B cell (primary cell): ENCODE measurements at regions not wholly inside any gene's neighbourhood (a gene's known extent, or its start where the extent isn't known, plus 50 kb on each side); places are given as distances from the start of the nearest gene placed in this dataset.

Experiments
- ATAC-seq: fragments of 200-7000 bp; cut with Tn5 transposase; one replicate; pipeline ENCODE4 v1.10.0; 2021; ENCODE audit warnings: low read depth, mild to moderate bottlenecking, moderate number of reproducible peaks, moderate library complexity
- CTCF ChIA-PET: fragments of 350-600 bp; sonication (Branson Sonifier 250); formaldehyde crosslinking; loops from one replicate; lab custom pipeline; 2021; ENCODE audit warnings: antibody characterized with exemption, inconsistent platforms; lab: Charles Lee
- POLR2A ChIA-PET: fragments of 350-600 bp; sonication (Branson Sonifier 250); formaldehyde crosslinking; loops from one replicate; lab custom pipeline; 2021; ENCODE audit warnings: antibody characterized with exemption; lab: Charles Lee
- DNase-seq: peaks from one replicate; pipeline ENCODE4 v3.0.0; 2013
- H2AFZ ChIP-seq: 2 replicates; pipeline ENCODE4 v1.6.1; 2012; ENCODE audit warnings: mild to moderate bottlenecking, low read depth, low read length; ENCODE audit not compliant: insufficient read depth, poor library complexity, severe bottlenecking
- H3K27ac ChIP-seq, 2 donors: 1 replicate in 1 of 2; 2 replicates in 1 of 2; pipeline ENCODE4 v1.5.1; 2012 to 2013; ENCODE audit warnings: low read length in 2 of 2, mild to moderate bottlenecking in 2 of 2, moderate library complexity in 1 of 2
- H3K27me3 ChIP-seq, 4 experiments: fragments of 200-600 bp in 1 of 4; sonication (generic) in 1 of 4; replicated peaks in 1 of 4; 1 replicate in 2 of 4; 2 replicates in 2 of 4; pipeline versions ENCODE4 v1.6.1 to v1.7.0; 2013 to 2016; ENCODE audit warnings: low read length in 3 of 4, mild to moderate bottlenecking in 2 of 4, mixed read lengths in 1 of 4, moderate library complexity in 1 of 4; ENCODE audit not compliant: insufficient read depth in 4 of 4, control insufficient read depth in 3 of 4; ENCODE audit errors: control extremely low read depth in 1 of 4
- H3K36me3 ChIP-seq, 2 experiments: replicated peaks in 1 of 2; 1 replicate in 1 of 2; 2 replicates in 1 of 2; pipeline versions ENCODE4 v1.6.1 to v1.7.1; 2013; ENCODE audit warnings: low read length in 1 of 2; ENCODE audit not compliant: insufficient read depth in 2 of 2, control insufficient read depth in 1 of 2; ENCODE audit errors: control extremely low read depth in 1 of 2, extremely low read depth in 1 of 2
- H3K4me1 ChIP-seq, 2 donors: fragments of 200-600 bp in 1 of 2; sonication (generic) in 1 of 2; 1 replicate in 1 of 2; 2 replicates in 1 of 2; pipeline versions ENCODE4 v1.5.1 to v1.6.1; 2013 to 2017; ENCODE audit warnings: low read length in 2 of 2; ENCODE audit not compliant: control insufficient read depth in 2 of 2, insufficient read depth in 2 of 2
- H3K4me2 ChIP-seq: replicated peaks from 2 replicates; pipeline ENCODE3; 2012; ENCODE audit warnings: mild to moderate bottlenecking, low read depth, low read length; ENCODE audit not compliant: poor library complexity, severe bottlenecking
- H3K4me3 ChIP-seq, 5 experiments: fragments of 200-600 bp in 1 of 5; sonication (generic) in 1 of 5; 1 replicate in 3 of 5; 2 replicates in 2 of 5; pipeline versions ENCODE4 v1.5.1 to v1.7.0; 2011 to 2016; ENCODE audit warnings: low read length in 4 of 5, mild to moderate bottlenecking in 4 of 5, low read depth in 2 of 5, control low read depth in 1 of 5, moderate library complexity in 1 of 5; ENCODE audit not compliant: insufficient read depth in 1 of 5; ENCODE audit errors: control extremely low read depth in 1 of 5, extremely low read depth in 1 of 5
- H3K79me2 ChIP-seq: fragments of 200-600 bp; sonication (generic); one replicate; pipeline ENCODE4 v1.6.0; 2016; ENCODE audit warnings: low read length; ENCODE audit not compliant: control insufficient read depth, insufficient read depth
- H3K9ac ChIP-seq: fragments of 200-600 bp; sonication (generic); 2 replicates; pipeline ENCODE4 v1.6.1; 2017; ENCODE audit warnings: mild to moderate bottlenecking, low read length, moderate library complexity
- H3K9me3 ChIP-seq, 3 donors: one replicate each; pipeline versions ENCODE4 v1.6.1 to v1.7.1; 2013; ENCODE audit warnings: low read length in 2 of 3; ENCODE audit not compliant: control insufficient read depth in 2 of 3, insufficient read depth in 1 of 3; ENCODE audit errors: control extremely low read depth in 1 of 3
- H4K20me1 ChIP-seq: 2 replicates; pipeline ENCODE4 v1.6.0; 2012; ENCODE audit warnings: mild to moderate bottlenecking, low read length; ENCODE audit not compliant: insufficient read depth, control insufficient read depth, poor library complexity, severe bottlenecking
- H3K27ac Mint-ChIP-seq: one replicate; pipeline ENCODE4 v1.8.0; 2021; ENCODE audit warnings: mixed read lengths
- H3K27me3 Mint-ChIP-seq: one replicate; pipeline ENCODE4 v1.8.0; 2021; ENCODE audit warnings: mixed read lengths
- H3K4me1 Mint-ChIP-seq: one replicate; pipeline ENCODE4 v1.8.0; 2021; ENCODE audit warnings: mixed read lengths
- H3K4me3 Mint-ChIP-seq: one replicate; pipeline ENCODE4 v1.8.0; 2021; ENCODE audit warnings: mixed read lengths
- H3K9me3 Mint-ChIP-seq: one replicate; pipeline ENCODE4 v1.8.0; 2022; ENCODE audit warnings: mixed read lengths; ENCODE audit not compliant: insufficient read depth
- CTCF ChIP-seq: fragments of 200-600 bp; IDR thresholded peaks from one replicate; pipeline ENCODE4 v1.8.0; 2022; ENCODE audit warnings: antibody characterized with exemption, mild to moderate bottlenecking
- EZH2 ChIP-seq: IDR thresholded peaks from 2 replicates; pipeline ENCODE4 v1.6.1; 2012; ENCODE audit warnings: borderline replicate concordance, low read depth, mild to moderate bottlenecking, moderate library complexity, low read length; ENCODE audit not compliant: insufficient read depth, poor library complexity, severe bottlenecking
- WGBS: methylation state at CpG from one replicate; pipeline ENCODE4 v1.1.5; 2013; ENCODE audit warnings: missing lambda C conversion rate; ENCODE audit not compliant: insufficient coverage; 5-methylcytosine and 5-hydroxymethylcytosine counted together
- intact Hi-C: fragments of 100-400 bp; cut with micrococcal nuclease; formaldehyde crosslinking; loops from one replicate; pipeline ENCODE4 v1.10.0; 2022

DNA sequence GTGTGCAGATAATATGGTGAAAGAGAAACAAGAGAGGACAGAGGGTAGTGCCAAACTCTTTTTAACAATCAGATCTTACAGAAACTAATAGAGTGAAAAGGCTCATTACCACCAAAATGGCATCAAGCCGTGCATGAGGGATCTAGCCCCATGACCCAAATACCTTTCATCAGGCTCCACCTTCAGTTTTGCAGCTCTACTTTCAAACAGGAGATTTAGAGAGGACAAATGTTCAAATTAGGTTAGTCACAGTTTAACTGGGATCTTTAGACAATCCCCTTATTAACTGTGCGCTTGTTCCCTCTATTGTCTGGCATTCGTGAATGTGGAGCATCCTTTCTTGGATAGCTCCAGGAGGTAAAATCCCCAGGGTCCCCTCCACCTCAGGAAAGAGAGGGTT lies 1209.3 kb upstream of the CHAC2 start:
- Mint-ChIP-seq H3K4me3 (no peak overlapping the region), H3K4me1 (no peaks in the 10 kb centered on the region), H3K9me3 (peaks cover 3% of the 10 kb centered on the region), H3K27ac (no peak overlapping the region), H3K27me3 (no peaks in the 10 kb centered on the region)
- Histone ChIP-seq H2AFZ (no peak overlapping the region), H3K9me3 (peaks cover 0 to 3% (median 0%) of the 10 kb centered on the region in 3 donors), H3K4me1 (no peaks in the 10 kb centered on the region), H3K79me2 (no peaks in the 10 kb centered on the region), H3K4me2 (no peak overlapping the region), H3K27me3 (no peaks in the 10 kb centered on the region), H3K4me3 (no peak overlapping the region), H3K9ac (no peak overlapping the region), H3K27ac (no peak overlapping the region), H3K36me3 (no peaks in the 10 kb centered on the region), H4K20me1 (no peaks in the 10 kb centered on the region)
- intact Hi-C loops, result no loop called here
- WGBS, result no CpG with 5 or more reads among the region's 3 CpGs
- no peak for TF ChIP-seq CTCF
- TF ChIP-seq EZH2, result no peak
- ATAC-seq, result no peak
- DNase-seq, result no peak
- ChIA-PET POLR2A (no interaction called here), CTCF (no interaction called here)

GRCh38 chr2:52542297-52542696 lies 1225.3 kb upstream of the CHAC2 start:
- H3K9me3 ChIP-seq, result peaks cover 0 to 1% (median 0%) of the 10 kb centered on the region in 3 donors
- H3K79me2 ChIP-seq, result no peaks in the 10 kb centered on the region
- H3K9ac ChIP-seq, result no peak overlapping the region
- peaks cover 6% of the 10 kb centered on the region for H3K9me3 Mint-ChIP-seq
- no peak for ATAC-seq
- no peak overlapping the region for H3K4me2 ChIP-seq
- no peak overlapping the region for H3K4me3 ChIP-seq
- no peaks in the 10 kb centered on the region for H4K20me1 ChIP-seq
- TF ChIP-seq CTCF (no peak), EZH2 (no peak)
- intact Hi-C loops, result no loop called here
- no peak overlapping the region for H3K27ac ChIP-seq
- H2AFZ ChIP-seq, result no peak overlapping the region
- H3K27ac Mint-ChIP-seq, result no peak overlapping the region
- no peaks in the 10 kb centered on the region for H3K4me1 Mint-ChIP-seq
- no CpG with 5 or more reads among the region's 10 CpGs for WGBS
- H3K36me3 ChIP-seq, result no peaks in the 10 kb centered on the region
- no peak overlapping the region for H3K4me3 Mint-ChIP-seq
- no peaks in the 10 kb centered on the region for H3K27me3 ChIP-seq
- H3K27me3 Mint-ChIP-seq, result no peaks in the 10 kb centered on the region
- no peak for DNase-seq
- no peaks in the 10 kb centered on the region for H3K4me1 ChIP-seq
- CTCF ChIA-PET, result no interaction called here
- POLR2A ChIA-PET, result no interaction called here
